ENCODE measurements at regions not wholly inside any gene's neighbourhood (a gene's known extent, or its start where the extent isn't known, plus 50 kb on each side); places are given as distances from the start of the nearest gene placed in this dataset.

GRCh38 chr20:23198815-23199214 is 112.7 kb upstream of the CD93 start:
- Histone ChIP-seq H3K4me3 (no peak overlapping the region), H3K27ac (no peak overlapping the region), H3K9me3 (no peaks in the 10 kb centered on the region), H3K36me3 (no peaks in the 10 kb centered on the region), H3K27me3 (no peaks in the 10 kb centered on the region), H3K4me1 (peaks cover 0 to 7% of the 10 kb centered on the region in 2 donors)
- DNase-seq (ENCODE audit: low spot score) = no peak
- no peak for TF ChIP-seq CTCF (IDR thresholded peaks at IDR 0.05)

GRCh38 chr20:23197836-23198235 is 111.7 kb upstream of the CD93 start:
- Histone ChIP-seq H3K27me3 (no peaks in the 10 kb centered on the region), H3K27ac (no peak overlapping the region), H3K36me3 (no peaks in the 10 kb centered on the region), H3K4me1 (peaks cover 0 to 4% of the 10 kb centered on the region in 2 donors), H3K4me3 (no peak overlapping the region), H3K9me3 (no peaks in the 10 kb centered on the region)
- no peak for TF ChIP-seq CTCF (IDR thresholded peaks at IDR 0.05)
- DNase-seq (ENCODE audit: low spot score) = no peak

- H3K4me3 ChIP-seq = no peak overlapping the region
- DNase-seq (ENCODE audit: low spot score) = no peak
- H3K36me3 ChIP-seq = no peaks in the 10 kb centered on the region
- no peak for TF ChIP-seq CTCF (IDR thresholded peaks at IDR 0.05)
- no peak overlapping the region for H3K27ac ChIP-seq
- H3K9me3 ChIP-seq = no peaks in the 10 kb centered on the region
- H3K4me1 ChIP-seq = no peaks in the 10 kb centered on the region
- H3K27me3 ChIP-seq = no peaks in the 10 kb centered on the region
Measured at GRCh38 chr20:23195636-23196035, 109.5 kb upstream of the CD93 start.

GRCh38 chr20:23193801-23194384 is 107.8 kb upstream of the CD93 start:
- no peaks in the 10 kb centered on the region for H3K4me1 ChIP-seq
- no peak overlapping the region for H3K27ac ChIP-seq
- no peak overlapping the region for H3K4me3 ChIP-seq
- no peaks in the 10 kb centered on the region for H3K36me3 ChIP-seq
- DNase-seq (ENCODE audit: low spot score) = no peak
- no peaks in the 10 kb centered on the region for H3K9me3 ChIP-seq
- no peaks in the 10 kb centered on the region for H3K27me3 ChIP-seq
- no peak for TF ChIP-seq CTCF (IDR thresholded peaks at IDR 0.05)

- no peak for DNase-seq (ENCODE audit: low spot score)
- Histone ChIP-seq H3K4me3 (no peak overlapping the region), H3K27ac (no peak overlapping the region), H3K36me3 (no peaks in the 10 kb centered on the region), H3K4me1 (no peaks in the 10 kb centered on the region), H3K9me3 (no peaks in the 10 kb centered on the region), H3K27me3 (no peaks in the 10 kb centered on the region)
- TF ChIP-seq CTCF (IDR thresholded peaks at IDR 0.05) = no peak
Measured at GRCh38 chr20:23192469-23192868, 106.3 kb upstream of the CD93 start.

GRCh38 chr20:23190557-23190956 is 104.4 kb upstream of the CD93 start:
- Histone ChIP-seq H3K27me3 (no peaks in the 10 kb centered on the region), H3K4me1 (no peaks in the 10 kb centered on the region), H3K36me3 (no peaks in the 10 kb centered on the region), H3K9me3 (no peaks in the 10 kb centered on the region), H3K4me3 (no peak overlapping the region), H3K27ac (no peak overlapping the region)
- TF ChIP-seq CTCF (IDR thresholded peaks at IDR 0.05) = no peak
- DNase-seq (ENCODE audit: low spot score) = no peak

Measured in right atrium auricular region (tissue), 2 donors.